DND-41 (cell line): ENCODE measurements at regions not wholly inside any gene's neighbourhood (a gene's known extent, or its start where the extent isn't known, plus 50 kb on each side); places are given as distances from the start of the nearest gene placed in this dataset.

Experiments
- ATAC-seq: fragments of 200-7000 bp; cut with Tn5 transposase; 3 replicates; pipeline ENCODE4 v1.9.1; 2021; ENCODE audit warnings: low read depth; ENCODE audit not compliant: insufficient read depth
- DNase-seq: peaks from one replicate; pipeline ENCODE4 v3.0.0-alpha.2; 2020
- H2AFZ ChIP-seq: 2 replicates; pipeline ENCODE4 v1.6.0; 2012; ENCODE audit warnings: low read depth, low read length
- H3K27ac ChIP-seq: 2 replicates; pipeline ENCODE4 v1.5.1; 2012; ENCODE audit warnings: low read length, inconsistent platforms
- H3K27me3 ChIP-seq: fragments of 200-600 bp; sonication (generic); 2 replicates; pipeline ENCODE4 v1.6.0; 2012; ENCODE audit warnings: low read length, mild to moderate bottlenecking, inconsistent platforms; ENCODE audit not compliant: insufficient read depth, poor library complexity
- H3K36me3 ChIP-seq: 2 replicates; pipeline ENCODE4 v1.5.1; 2012; ENCODE audit warnings: low read length, inconsistent platforms; ENCODE audit not compliant: insufficient read depth
- H3K4me1 ChIP-seq: 2 replicates; pipeline ENCODE4 v1.5.1; 2012; ENCODE audit warnings: mild to moderate bottlenecking, low read length; ENCODE audit not compliant: insufficient read depth
- H3K4me2 ChIP-seq: 2 replicates; pipeline ENCODE4 v1.6.0; 2012; ENCODE audit warnings: mild to moderate bottlenecking, moderate library complexity, low read length, inconsistent platforms; ENCODE audit not compliant: insufficient read depth
- H3K4me3 ChIP-seq, 2 experiments: fragments of 200-600 bp in 1 of 2; shearing (Covaris generic) in 1 of 2; 2 replicates each; pipeline ENCODE4 v1.5.1; 2012 to 2016; ENCODE audit warnings: inconsistent platforms in 2 of 2, low read length in 2 of 2, mild to moderate bottlenecking in 2 of 2, low read depth in 1 of 2, moderate library complexity in 1 of 2
- H3K79me2 ChIP-seq: 2 replicates; pipeline ENCODE4 v1.6.0; 2012; ENCODE audit warnings: low read length, inconsistent platforms; ENCODE audit not compliant: insufficient read depth
- H3K9ac ChIP-seq: 2 replicates; pipeline ENCODE4 v1.6.0; 2012; ENCODE audit warnings: low read depth, mild to moderate bottlenecking, inconsistent platforms, low read length, moderate library complexity
- H3K9me3 ChIP-seq: 2 replicates; pipeline ENCODE4 v1.5.1; 2012; ENCODE audit warnings: low read length, moderate library complexity, mild to moderate bottlenecking, inconsistent platforms; ENCODE audit not compliant: insufficient read depth, severe bottlenecking
- H4K20me1 ChIP-seq: 2 replicates; pipeline ENCODE4 v1.6.0; 2012; ENCODE audit warnings: low read length; ENCODE audit not compliant: insufficient read depth
- EZH2 ChIP-seq: IDR thresholded peaks from 3 replicates; pipeline ENCODE4 v1.6.1; 2012; ENCODE audit warnings: borderline replicate concordance, low read depth, mild to moderate bottlenecking, moderate library complexity, low read length, inconsistent platforms; ENCODE audit not compliant: severe bottlenecking
- TF ChIP-seq, protein P1 (sequence below): IDR thresholded peaks from 2 replicates; pipeline ENCODE4 v1.5.1; 2012; ENCODE audit warnings: borderline replicate concordance, low read length, moderate library complexity, mild to moderate bottlenecking; ENCODE audit not compliant: poor library complexity, severe bottlenecking; ENCODE audit errors: extremely low read depth

DNA sequence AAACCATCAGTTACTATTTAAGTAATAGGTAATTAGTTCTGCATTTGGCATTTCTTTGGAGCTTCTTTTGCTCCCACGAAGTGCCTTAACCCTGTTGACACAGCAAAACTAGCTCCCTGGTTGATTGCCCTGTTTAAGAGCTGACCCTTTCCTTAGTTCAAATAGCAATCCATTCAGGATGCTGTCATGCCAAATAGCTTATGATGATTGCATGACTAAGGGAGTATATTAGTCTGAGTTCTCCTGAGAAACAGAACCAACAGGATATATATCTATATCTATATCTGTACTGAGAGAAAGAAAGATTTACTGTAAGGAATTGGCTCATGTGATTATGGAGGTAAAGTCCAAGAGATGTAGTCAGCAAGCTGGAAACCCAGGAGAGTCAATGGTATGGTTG lies 50.3 kb upstream of the SPRED1 start:
- H3K27ac ChIP-seq, result no peak overlapping the region
- ATAC-seq (no peak), DNase-seq (no peak)
- H3K9me3 ChIP-seq, result no peaks in the 10 kb centered on the region
- H3K4me1 ChIP-seq, result no peaks in the 10 kb centered on the region
- no peaks in the 10 kb centered on the region for H4K20me1 ChIP-seq
- H3K79me2 ChIP-seq, result no peaks in the 10 kb centered on the region
- H3K36me3 ChIP-seq, result no peaks in the 10 kb centered on the region
- TF ChIP-seq EZH2, result no peak
- TF ChIP-seq, protein P1, sequence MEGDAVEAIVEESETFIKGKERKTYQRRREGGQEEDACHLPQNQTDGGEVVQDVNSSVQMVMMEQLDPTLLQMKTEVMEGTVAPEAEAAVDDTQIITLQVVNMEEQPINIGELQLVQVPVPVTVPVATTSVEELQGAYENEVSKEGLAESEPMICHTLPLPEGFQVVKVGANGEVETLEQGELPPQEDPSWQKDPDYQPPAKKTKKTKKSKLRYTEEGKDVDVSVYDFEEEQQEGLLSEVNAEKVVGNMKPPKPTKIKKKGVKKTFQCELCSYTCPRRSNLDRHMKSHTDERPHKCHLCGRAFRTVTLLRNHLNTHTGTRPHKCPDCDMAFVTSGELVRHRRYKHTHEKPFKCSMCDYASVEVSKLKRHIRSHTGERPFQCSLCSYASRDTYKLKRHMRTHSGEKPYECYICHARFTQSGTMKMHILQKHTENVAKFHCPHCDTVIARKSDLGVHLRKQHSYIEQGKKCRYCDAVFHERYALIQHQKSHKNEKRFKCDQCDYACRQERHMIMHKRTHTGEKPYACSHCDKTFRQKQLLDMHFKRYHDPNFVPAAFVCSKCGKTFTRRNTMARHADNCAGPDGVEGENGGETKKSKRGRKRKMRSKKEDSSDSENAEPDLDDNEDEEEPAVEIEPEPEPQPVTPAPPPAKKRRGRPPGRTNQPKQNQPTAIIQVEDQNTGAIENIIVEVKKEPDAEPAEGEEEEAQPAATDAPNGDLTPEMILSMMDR, result no peak
- no peak overlapping the region for H3K4me3 ChIP-seq
- no peak overlapping the region for H2AFZ ChIP-seq
- no peak overlapping the region for H3K4me2 ChIP-seq
- H3K27me3 ChIP-seq, result no peaks in the 10 kb centered on the region
- H3K9ac ChIP-seq, result no peak overlapping the region
